ENCODE measurements at regions not wholly inside any gene's neighbourhood (a gene's known extent, or its start where the extent isn't known, plus 50 kb on each side); places are given as distances from the start of the nearest gene placed in this dataset.

DNA sequence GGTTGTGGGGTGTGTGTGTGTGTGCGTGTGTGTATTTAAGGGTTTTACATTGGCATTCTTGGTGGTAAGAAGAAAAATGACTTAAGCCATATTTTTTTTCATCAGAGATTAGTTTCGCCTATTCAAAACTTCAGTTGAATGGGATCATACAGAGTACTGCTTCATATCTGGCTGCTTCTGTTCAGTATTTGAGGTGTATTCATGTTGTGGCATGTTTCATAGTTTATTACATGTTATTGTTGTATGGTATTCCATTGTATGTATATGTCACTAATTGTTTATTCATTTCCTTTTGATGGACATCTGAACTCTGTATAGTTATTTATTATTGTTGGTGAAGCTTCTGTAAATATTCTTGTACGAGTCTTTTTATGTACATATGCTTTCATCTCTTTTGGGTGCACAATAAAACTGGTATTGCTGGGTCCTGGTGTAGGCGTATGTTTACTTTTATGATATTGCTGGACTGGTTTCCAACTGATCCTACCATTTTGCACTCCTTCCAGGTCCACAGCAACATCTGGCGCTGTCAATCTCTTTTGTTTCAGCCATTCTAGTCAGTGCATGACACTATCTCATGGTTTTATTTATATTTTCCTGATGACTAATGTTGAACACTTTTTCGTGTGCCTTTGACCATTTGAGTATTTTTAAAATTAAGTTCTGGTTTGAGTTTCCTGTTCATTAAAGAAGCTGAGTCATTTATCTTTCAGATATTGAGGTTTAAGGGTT, 77.4 kb upstream of the MAF start:
- DNase-seq: no peak

DNA sequence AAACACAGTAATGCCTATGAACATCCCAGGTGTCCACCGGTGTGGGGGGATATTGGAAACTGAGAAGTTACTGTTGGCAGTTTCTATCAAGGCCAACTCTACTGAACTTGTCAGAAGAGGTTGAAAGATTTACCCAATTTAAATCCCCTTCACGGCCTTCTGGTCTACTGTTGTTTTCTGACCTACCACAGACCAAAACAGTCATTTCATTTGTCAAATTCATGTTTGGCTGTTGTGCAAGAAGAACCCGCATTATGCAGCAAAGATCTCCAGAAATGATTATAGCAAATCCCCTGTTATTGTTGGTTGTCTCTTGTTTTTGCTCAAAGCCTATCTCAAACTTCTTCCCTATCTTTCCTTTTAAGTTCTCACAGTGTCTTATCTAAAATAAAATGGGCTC, 73.1 kb upstream of the MAF start:
- no peak for DNase-seq

DNA sequence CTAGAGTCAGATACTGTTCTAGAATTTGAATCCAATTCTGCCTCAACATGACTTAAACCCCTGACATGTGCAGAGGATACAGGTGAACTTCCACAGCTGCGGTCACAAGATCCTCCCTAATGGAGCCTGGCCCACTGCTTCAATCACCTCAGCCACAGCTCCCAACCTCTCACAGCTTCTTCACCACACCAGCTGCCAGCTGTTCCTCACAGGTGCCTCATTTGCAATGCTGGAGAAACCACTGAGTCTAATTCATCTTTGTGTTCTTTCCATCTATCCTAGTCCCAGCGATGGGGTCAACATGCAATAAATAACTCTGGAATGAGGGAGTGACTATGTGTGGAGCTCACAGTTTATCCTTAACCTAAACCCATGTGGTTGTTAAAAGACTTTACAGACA, 72.0 kb upstream of the MAF start:
- DNase-seq: no peak

DNA sequence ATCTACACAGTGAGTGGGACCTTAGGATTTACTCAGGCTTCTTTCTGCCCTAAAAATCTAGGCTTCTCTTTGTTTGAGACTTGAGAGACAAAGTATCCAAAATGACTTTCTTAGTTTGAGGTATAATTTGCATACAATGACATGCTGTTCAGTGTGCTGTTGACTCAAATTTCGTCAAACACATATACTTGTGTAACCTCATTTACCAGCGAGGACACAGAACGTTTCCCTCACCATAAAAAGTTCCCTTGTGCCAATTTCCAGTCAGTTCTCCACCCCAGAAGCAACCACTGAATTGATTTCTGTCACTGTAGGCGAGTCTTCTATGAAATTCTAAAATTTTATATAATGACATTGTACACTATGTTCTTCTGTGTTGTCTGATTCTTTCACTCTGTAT, 68.0 kb upstream of the MAF start:
- DNase-seq: no peak

DNA sequence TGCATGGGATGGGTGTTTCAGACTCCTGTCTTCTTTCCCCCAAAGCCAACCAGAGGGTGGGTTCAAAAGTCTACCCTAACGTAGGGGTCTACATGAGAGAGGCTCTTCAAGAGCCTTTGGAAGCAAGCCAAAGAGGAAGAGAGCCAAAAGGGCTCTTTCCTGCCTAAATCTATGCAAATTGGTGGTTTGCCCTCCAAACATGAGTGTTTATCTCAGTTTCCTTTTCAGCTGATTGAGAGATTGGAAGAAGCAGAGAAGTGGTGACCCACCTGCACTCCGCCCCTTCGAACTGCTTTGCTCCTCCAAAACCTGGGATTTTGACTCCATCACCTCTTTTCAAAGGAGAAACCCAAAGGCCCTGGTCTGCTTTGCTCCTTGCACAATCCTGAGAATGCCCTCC, 65.4 kb upstream of the MAF start:
- no peak for DNase-seq

DNA sequence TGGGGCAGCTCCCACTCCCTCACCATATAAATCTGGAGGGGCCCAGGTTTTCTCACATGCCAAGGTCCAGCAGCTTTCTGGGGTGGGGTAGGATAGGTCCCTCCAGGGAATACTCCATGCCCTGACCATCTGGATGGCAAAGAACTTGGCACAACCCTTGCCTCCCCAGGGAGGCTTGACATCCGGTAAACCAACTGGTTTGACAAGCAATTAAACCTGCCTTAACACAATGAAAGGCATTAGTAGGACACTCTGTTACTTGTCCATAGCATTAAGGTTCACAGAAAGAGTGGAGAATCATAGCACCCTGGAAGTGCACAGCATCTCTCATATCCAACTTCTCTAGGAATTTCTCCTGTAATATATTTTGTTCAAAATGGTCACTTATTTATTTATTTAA, 63.9 kb upstream of the MAF start:
- no peak for DNase-seq

- DNase-seq: no peak
Observed at GRCh38 chr16:79662669-79663313, 62.3 kb upstream of the MAF start.

GRCh38 chr16:79662122-79662521, 61.6 kb upstream of the MAF start:
- no peak for DNase-seq

DNA sequence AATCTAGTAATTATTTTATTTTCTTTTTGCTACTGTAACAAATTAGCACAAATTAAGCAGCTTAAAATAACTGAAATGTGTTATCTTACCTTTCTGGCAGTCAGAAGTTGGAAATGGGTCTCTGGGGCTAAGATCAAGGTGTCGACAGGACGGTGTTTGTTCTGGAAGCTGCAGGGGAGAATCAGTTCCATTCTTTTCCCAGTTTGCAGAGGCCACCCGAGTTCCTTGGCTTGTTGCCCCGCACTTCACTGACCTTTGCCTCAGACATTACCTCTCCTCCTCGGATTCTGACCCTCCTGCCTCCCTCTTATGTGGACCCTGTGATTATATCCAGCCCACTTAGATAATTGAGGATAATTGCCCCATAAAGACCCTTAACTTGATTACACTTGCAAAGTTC, 61.0 kb upstream of the MAF start:
- DNase-seq: no peak

- DNase-seq: no peak
Observed at GRCh38 chr16:79659344-79659743, 58.8 kb upstream of the MAF start.

DNA sequence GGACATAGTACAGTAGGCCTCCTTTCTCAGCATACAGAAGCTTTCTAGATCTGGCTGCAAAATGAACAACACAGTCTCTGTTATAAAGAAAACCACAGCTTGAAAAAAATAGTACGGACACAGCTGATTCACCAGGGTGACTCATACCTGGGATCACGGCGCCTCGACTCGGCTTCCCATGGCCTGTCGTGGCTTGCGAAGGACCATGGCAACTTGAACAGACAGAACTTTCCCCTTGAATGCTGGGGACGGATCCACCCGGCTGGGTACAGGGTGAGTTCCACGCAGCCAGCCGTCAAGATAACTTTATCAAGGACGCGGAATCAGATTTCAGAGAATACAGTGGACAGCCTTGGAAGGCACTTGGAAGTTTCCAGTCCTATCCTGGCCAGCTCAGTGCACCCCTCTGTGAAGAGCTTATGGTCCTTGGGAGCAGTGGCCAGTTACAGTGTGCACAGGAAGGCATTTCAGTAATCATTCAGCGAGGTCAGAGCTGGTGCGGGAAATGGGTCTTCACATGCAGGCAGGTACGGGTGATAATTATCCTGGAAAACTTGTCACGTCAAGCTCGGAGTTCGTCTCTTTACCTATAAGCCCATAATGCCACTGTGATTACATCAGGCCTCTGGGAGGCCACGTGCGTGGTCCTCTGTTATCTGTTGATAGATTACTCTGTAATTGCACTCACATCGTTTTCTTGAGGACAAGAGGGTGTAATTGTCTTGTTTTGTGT, 57.9 kb upstream of the MAF start:
- no peak for DNase-seq

DNA sequence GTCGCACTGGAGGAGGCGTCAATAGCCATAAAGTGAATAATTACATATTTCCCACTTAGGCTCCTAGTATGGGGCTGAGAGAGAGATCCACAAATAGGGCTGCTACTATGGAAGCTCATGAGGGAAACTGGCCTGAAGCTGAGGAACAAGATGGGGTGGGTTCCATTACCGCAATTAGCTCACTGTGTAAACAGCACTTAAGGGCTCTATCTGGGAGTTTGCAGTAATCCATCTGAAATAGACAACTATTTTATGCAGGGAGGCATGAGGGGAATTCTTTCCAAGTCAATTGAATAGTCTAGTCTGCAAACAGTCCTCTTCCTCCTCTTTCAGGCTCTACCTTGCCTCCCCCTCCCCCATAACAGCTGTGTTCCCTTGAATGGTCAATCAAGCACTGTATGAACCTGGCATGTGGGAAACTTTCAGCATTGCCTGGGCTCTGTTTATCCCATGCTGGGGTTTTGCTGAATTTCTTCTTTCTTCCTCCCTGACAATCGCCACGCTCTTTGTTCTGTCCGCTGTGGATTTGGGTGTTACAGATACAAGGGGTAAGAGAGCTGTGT, 56.1 kb upstream of the MAF start:
- DNase-seq: no peak

- DNase-seq: no peak
Observed at GRCh38 chr16:79653373-79653891, 52.9 kb upstream of the MAF start.

DNA sequence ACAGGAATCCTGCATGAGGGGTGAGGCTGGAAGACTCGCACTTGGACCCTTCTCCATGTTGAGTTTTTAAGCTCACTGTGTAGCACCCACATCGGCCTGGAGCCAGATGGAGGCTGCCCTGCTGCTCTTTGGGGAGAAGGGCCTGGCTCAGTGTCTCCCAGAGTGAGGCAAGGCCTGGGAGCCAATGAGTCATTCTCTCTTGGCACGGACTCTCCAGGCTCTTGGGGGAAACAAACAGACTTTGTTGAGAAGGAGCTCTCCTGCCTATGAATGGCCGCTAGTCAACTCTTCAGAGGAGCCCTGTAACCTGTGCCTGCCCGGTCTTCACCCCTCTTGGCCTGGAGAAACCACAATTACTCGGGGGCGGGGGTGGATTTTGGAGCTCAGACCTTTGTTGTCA, 50.8 kb upstream of the MAF start:
- no peak for DNase-seq

All from CD4-positive, alpha-beta T cell treated with Interleukin-15 for 1 hour (primary cell).